ENCODE measurements at regions not wholly inside any gene's neighbourhood (a gene's known extent, or its start where the extent isn't known, plus 50 kb on each side); places are given as distances from the start of the nearest gene placed in this dataset.

GRCh38 chr14:34063470-34064164 lies 112.7 kb upstream of the EGLN3 start:
- TF ChIP-seq CTCF (conservative IDR thresholded peaks at IDR 0.05) (no peak), EZH2 (IDR thresholded peaks at IDR 0.05; ENCODE audit: low read depth) (no peak)
